Upper lobe of left lung (tissue), 6 donors: ENCODE measurements at regions not wholly inside any gene's neighbourhood (a gene's known extent, or its start where the extent isn't known, plus 50 kb on each side); places are given as distances from the start of the nearest gene placed in this dataset.

Experiments
- ATAC-seq, 2 donors: fragments of 200-7000 bp; cut with Tn5 transposase; one replicate each; pipeline ENCODE4 v1.9.1; 2022; ENCODE audit warnings: mild to moderate bottlenecking in 2 of 2, moderate library complexity in 2 of 2; ENCODE audit not compliant: low FRiP score in 2 of 2
- DNase-seq, 2 donors: peaks; one replicate each; pipeline ENCODE4 v3.0.0-alpha.2; 2019 to 2020
- H3K27ac ChIP-seq, 4 donors: fragments of 200-600 bp; sonication (generic); one replicate each; pipeline ENCODE4 v1.5.1; 2016 to 2019
- H3K27me3 ChIP-seq, 4 donors: fragments of 200-600 bp; sonication (generic); one replicate each; pipeline ENCODE4 v1.5.1; 2017 to 2019
- H3K36me3 ChIP-seq, 4 donors: fragments of 200-600 bp; sonication (generic); one replicate each; pipeline ENCODE4 v1.5.1; 2016 to 2019
- H3K4me1 ChIP-seq, 4 donors: fragments of 200-600 bp; sonication (generic); one replicate each; pipeline ENCODE4 v1.5.1; 2018 to 2019
- H3K4me3 ChIP-seq, 4 donors: fragments of 200-600 bp; sonication (generic); one replicate each; pipeline ENCODE4 v1.5.1; 2017 to 2019; ENCODE audit warnings: mild to moderate bottlenecking in 2 of 4, moderate library complexity in 1 of 4
- H3K9me3 ChIP-seq, 4 donors: fragments of 200-600 bp; sonication (generic); one replicate each; pipeline ENCODE4 v1.5.1; 2018 to 2019
- EP300 ChIP-seq, 4 donors: sonication (generic); formaldehyde crosslinking; IDR thresholded peaks; one replicate each; pipeline ENCODE4 v1.5.1; 2017; ENCODE audit warnings: antibody characterized with exemption in 4 of 4, control low read depth in 2 of 4
- POLR2A ChIP-seq, 4 donors: fragments of 450-650 bp; IDR thresholded peaks; one replicate each; pipeline ENCODE4 v1.5.1; 2016 to 2017; ENCODE audit warnings: antibody characterized with exemption in 4 of 4, mild to moderate bottlenecking in 2 of 4
- POLR2AphosphoS5 ChIP-seq, 2 donors: sonication (generic); formaldehyde crosslinking; IDR thresholded peaks; one replicate each; pipeline ENCODE4 v1.5.1; 2017; ENCODE audit warnings: antibody characterized with exemption in 2 of 2
- WGBS, 2 donors: methylation state at CpG; one replicate each; pipeline ENCODE4 v1.1.5; 2017 to 2018; 5-methylcytosine and 5-hydroxymethylcytosine counted together
- TF ChIP-seq, protein P1 (sequence below), 6 experiments: fragments of 450-650 bp in 4 of 6; fragments of 200-600 bp in 2 of 6; sonication (generic) in 2 of 6; IDR thresholded peaks; one replicate each; pipeline ENCODE4 v1.5.1; 2016 to 2019; ENCODE audit warnings: antibody characterized with exemption in 6 of 6
- donor health status: DM: no; HTN: no; CAD: no; lungs with moderate emphysema.
- donor health status: DM: no; HTN: yes; CAD: no; lungs with severe emphysema.

DNA sequence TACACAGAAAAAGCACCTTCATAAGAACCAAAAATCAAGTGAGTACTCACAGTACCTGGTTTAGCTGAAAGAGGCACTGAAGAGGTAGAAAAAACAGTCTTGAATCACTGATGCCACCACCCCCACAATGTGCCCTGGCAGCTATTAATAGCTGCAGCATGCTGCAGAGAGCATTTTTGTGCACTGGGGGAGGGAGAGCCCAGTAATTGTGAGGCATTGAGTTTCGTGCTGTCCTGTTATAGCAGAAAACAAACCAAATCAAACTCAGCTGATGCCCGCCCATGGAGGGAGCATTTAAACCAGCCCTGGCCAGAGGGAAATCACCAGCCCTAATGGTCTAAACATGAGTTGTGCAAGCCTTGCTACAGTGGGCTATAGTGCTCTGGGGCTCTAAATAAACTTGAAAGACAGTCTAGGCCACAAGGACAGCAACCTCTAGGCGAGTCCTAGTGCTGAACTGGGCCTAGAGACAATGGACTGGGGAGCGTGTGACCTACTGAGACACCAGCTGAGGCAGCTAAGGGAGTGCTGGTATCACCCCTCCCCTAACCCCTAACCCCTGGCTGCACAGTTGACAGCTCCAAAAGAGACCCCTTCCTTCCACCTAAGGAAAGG is 106.3 kb upstream of the TMLHE start:
- ATAC-seq (no peak), DNase-seq (no peak)
- no peak overlapping the region for H3K4me3 ChIP-seq
- H3K9me3 ChIP-seq, result no peaks in the 10 kb centered on the region
- H3K4me1 ChIP-seq, result no peaks in the 10 kb centered on the region
- no peaks in the 10 kb centered on the region for H3K36me3 ChIP-seq
- WGBS, 2 donors, result 51 to 60% methylated on average over 4 of the region's 4 CpGs
- TF ChIP-seq POLR2AphosphoS5 (IDR thresholded peaks at IDR 0.05) (no peak), POLR2A (IDR thresholded peaks at IDR 0.05) (no peak), EP300 (IDR thresholded peaks at IDR 0.05) (no peak)
- TF ChIP-seq, protein P1, sequence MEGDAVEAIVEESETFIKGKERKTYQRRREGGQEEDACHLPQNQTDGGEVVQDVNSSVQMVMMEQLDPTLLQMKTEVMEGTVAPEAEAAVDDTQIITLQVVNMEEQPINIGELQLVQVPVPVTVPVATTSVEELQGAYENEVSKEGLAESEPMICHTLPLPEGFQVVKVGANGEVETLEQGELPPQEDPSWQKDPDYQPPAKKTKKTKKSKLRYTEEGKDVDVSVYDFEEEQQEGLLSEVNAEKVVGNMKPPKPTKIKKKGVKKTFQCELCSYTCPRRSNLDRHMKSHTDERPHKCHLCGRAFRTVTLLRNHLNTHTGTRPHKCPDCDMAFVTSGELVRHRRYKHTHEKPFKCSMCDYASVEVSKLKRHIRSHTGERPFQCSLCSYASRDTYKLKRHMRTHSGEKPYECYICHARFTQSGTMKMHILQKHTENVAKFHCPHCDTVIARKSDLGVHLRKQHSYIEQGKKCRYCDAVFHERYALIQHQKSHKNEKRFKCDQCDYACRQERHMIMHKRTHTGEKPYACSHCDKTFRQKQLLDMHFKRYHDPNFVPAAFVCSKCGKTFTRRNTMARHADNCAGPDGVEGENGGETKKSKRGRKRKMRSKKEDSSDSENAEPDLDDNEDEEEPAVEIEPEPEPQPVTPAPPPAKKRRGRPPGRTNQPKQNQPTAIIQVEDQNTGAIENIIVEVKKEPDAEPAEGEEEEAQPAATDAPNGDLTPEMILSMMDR (IDR thresholded peaks at IDR 0.05), result no peak
- H3K27me3 ChIP-seq, result no peaks in the 10 kb centered on the region
- H3K27ac ChIP-seq, result no peak overlapping the region

DNA sequence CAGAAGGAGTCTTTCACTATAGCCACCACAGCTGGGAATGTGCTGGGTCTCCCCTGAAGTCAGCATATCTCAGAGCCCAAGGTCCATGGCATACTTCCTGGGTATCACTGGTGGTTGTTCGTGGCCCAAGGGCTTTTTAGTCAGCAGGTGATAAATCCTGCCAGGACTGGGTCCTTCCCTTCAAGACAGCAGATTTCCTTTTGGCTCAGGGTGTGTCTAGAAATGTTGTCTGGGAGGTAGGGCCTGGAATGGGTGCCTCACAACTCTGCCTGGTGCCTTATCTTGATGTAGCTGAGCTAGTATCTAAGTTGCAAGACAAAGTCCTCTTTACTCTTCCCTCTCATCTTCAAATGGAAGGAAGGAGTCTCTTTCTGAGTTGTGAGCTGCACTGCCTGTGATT is 102.4 kb upstream of the TMLHE start:
- Histone ChIP-seq H3K9me3 (peaks cover 0 to 2% (median under 1%) of the 10 kb centered on the region in 4 donors), H3K27ac (no peak overlapping the region), H3K4me3 (no peak overlapping the region), H3K4me1 (no peaks in the 10 kb centered on the region), H3K36me3 (no peaks in the 10 kb centered on the region), H3K27me3 (no peaks in the 10 kb centered on the region)
- ATAC-seq (no peak), DNase-seq (no peak)
- TF ChIP-seq, protein P1 (IDR thresholded peaks at IDR 0.05), result no peak
- no peak for TF ChIP-seq EP300 (IDR thresholded peaks at IDR 0.05)
- no peak for TF ChIP-seq POLR2AphosphoS5 (IDR thresholded peaks at IDR 0.05)
- TF ChIP-seq POLR2A (IDR thresholded peaks at IDR 0.05), result no peak
- WGBS, 2 donors, result 47 to 80% methylated on average over 1 of the region's 1 CpG

DNA sequence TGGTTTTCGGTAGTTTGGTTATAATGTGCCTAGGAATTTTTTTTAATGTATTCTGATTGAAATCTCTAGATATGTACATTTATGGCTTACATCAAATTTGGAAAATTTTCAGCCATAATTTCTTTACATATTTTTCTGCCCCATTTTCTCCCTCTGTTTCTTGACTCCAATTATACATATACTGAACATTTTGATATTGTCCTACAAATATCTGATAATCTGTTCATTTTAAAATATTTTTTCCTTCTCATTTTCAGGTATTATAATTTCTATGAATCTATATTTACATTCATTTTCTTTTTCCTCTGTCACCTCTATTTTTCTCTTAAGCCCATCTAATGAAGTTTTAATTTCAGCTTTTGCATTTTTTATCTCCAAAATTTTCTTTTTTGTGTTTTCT is 82.7 kb upstream of the TMLHE start:
- no peaks in the 10 kb centered on the region for H3K4me1 ChIP-seq
- no peak for DNase-seq
- TF ChIP-seq, protein P1 (IDR thresholded peaks at IDR 0.05), result no peak
- TF ChIP-seq EP300 (IDR thresholded peaks at IDR 0.05) (no peak), POLR2AphosphoS5 (IDR thresholded peaks at IDR 0.05) (no peak), POLR2A (IDR thresholded peaks at IDR 0.05) (no peak)
- H3K4me3 ChIP-seq, result no peak overlapping the region
- H3K36me3 ChIP-seq, result no peaks in the 10 kb centered on the region
- WGBS, 2 donors, result 77 to 97% methylated on average over 1 of the region's 1 CpG
- no peaks in the 10 kb centered on the region for H3K9me3 ChIP-seq
- H3K27me3 ChIP-seq, result no peaks in the 10 kb centered on the region
- no peak overlapping the region for H3K27ac ChIP-seq
- ATAC-seq, result no peak

DNA sequence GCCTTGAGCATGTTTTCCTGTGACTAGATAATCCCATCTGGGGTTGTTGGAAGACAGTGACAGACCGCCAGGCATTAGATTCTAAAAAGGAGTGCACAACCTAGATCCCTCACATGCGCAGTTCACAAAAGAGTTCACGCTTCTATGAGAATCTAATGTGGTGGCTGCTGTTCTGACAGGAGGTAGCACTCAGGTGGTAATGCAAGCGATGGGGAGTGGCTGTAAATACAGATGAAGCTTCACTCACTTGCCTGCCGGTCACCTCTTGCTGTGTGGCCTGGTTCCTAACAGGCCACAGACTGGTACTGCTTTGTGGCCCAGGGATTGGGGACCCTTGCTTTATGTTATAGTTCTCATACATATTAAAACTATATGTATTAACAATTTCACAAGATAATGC is 81.9 kb upstream of the TMLHE start:
- Histone ChIP-seq H3K36me3 (no peaks in the 10 kb centered on the region), H3K27ac (no peak overlapping the region), H3K9me3 (no peaks in the 10 kb centered on the region), H3K4me3 (no peak overlapping the region), H3K4me1 (no peaks in the 10 kb centered on the region), H3K27me3 (no peaks in the 10 kb centered on the region)
- ATAC-seq (no peak), DNase-seq (no peak)
- TF ChIP-seq POLR2AphosphoS5 (IDR thresholded peaks at IDR 0.05) (no peak), EP300 (IDR thresholded peaks at IDR 0.05) (no peak), POLR2A (IDR thresholded peaks at IDR 0.05) (no peak)
- TF ChIP-seq, protein P1 (IDR thresholded peaks at IDR 0.05), result no peak
- 79 to 97% methylated on average over 4 to 5 of the region's 5 CpGs for WGBS, 2 donors

DNA sequence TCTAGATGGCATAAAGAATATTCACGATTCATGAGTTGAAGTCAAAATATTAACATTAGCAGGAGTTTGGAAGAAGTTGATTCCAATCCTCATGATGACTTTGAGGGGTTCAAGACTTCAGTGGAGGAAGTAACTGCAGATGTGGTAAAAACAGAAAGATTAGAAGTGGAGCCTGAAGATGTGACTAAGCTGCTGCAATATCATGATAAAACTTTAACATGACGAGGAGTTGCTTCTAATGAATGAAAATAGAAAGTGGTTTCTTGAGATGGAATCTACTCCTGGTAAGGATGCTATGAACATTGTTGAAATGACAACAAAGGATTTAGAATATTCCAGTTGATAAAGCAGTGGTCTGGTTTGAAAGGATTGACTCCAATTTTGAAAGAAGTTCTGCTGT is 70.1 kb upstream of the TMLHE start:
- DNase-seq (no peak), ATAC-seq (no peak)
- no peaks in the 10 kb centered on the region for H3K9me3 ChIP-seq
- no peaks in the 10 kb centered on the region for H3K36me3 ChIP-seq
- no peak overlapping the region for H3K4me3 ChIP-seq
- H3K4me1 ChIP-seq, result no peaks in the 10 kb centered on the region
- WGBS, 2 donors, result 55 to 95% methylated on average over 2 of the region's 2 CpGs
- TF ChIP-seq, protein P1 (IDR thresholded peaks at IDR 0.05), result no peak
- no peak overlapping the region for H3K27ac ChIP-seq
- H3K27me3 ChIP-seq, result no peaks in the 10 kb centered on the region
